Lower leg skin (tissue), 3 donors: ENCODE measurements at regions not wholly inside any gene's neighbourhood (a gene's known extent, or its start where the extent isn't known, plus 50 kb on each side); places are given as distances from the start of the nearest gene placed in this dataset.
"Not testable (repeated sequence)": the region's sequence is repeated elsewhere in the genome, so short reads cannot be mapped to it uniquely, and the experiment has no call there.

Experiments used
- POLR2A ChIP-seq, 2 donors: fragments of 450-650 bp; IDR thresholded peaks; one replicate each; pipeline ENCODE4 v1.6.1; 2016 to 2017; ENCODE audit warnings: antibody characterized with exemption in 2 of 2, mild to moderate bottlenecking in 1 of 2, moderate library complexity in 1 of 2
- TF ChIP-seq, protein P1 (sequence below), 3 donors: fragments of 450-650 bp; IDR thresholded peaks; one replicate each; pipeline ENCODE4 v1.5.1; 2016; ENCODE audit warnings: antibody characterized with exemption in 3 of 3, mild to moderate bottlenecking in 3 of 3, moderate library complexity in 2 of 3

DNA sequence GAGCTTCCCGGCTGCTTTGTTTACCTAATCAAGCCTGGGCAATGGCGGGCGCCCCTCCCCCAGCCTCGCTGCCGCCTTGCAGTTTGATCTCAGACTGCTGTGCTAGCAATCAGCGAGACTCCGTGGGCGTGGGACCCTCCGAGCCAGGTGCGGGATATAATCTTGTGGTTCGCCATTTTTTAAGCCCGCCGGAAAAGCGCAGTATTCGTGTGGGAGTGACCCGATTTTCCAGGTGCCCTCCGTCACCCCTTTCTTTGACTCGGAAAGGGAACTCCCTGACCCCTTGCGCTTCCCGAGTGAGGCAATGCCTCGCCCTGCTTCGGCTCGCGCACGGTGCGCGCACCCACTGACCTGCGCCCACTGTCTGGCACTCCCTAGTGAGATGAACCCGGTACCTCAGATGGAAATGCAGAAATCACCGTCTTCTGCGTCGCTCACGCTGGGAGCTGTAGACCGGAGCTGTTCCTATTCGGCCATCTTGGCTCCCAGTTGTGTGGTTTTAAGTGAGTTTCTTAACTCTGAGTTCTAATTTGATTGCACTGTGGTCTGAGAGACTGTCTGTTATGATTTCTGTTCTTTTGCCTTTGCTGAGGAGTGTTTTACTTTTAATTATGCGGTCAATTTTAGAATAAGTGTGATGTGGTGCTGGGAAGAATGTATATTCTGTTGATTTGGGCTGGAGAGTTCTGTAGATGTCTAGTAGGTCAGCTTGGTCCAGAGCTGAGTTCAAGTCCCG lies 71.9 kb downstream of the ADCYAP1 start:
- not testable (repeated sequence) for TF ChIP-seq POLR2A (IDR thresholded peaks at IDR 0.05)
- TF ChIP-seq, protein P1, sequence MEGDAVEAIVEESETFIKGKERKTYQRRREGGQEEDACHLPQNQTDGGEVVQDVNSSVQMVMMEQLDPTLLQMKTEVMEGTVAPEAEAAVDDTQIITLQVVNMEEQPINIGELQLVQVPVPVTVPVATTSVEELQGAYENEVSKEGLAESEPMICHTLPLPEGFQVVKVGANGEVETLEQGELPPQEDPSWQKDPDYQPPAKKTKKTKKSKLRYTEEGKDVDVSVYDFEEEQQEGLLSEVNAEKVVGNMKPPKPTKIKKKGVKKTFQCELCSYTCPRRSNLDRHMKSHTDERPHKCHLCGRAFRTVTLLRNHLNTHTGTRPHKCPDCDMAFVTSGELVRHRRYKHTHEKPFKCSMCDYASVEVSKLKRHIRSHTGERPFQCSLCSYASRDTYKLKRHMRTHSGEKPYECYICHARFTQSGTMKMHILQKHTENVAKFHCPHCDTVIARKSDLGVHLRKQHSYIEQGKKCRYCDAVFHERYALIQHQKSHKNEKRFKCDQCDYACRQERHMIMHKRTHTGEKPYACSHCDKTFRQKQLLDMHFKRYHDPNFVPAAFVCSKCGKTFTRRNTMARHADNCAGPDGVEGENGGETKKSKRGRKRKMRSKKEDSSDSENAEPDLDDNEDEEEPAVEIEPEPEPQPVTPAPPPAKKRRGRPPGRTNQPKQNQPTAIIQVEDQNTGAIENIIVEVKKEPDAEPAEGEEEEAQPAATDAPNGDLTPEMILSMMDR (IDR thresholded peaks at IDR 0.05): not testable (repeated sequence)
